OCI-M2 (cell line): ENCODE measurements at regions not wholly inside any gene's neighbourhood (a gene's known extent, or its start where the extent isn't known, plus 50 kb on each side); places are given as distances from the start of the nearest gene placed in this dataset.
"Not testable (repeated sequence)": the region's sequence is repeated elsewhere in the genome, so short reads cannot be mapped to it uniquely, and the experiment has no call there.

Experiments
- DNase-seq: peaks from one replicate; lab custom pipeline; 2025; ENCODE audit not compliant: unreplicated experiment; lab: John Stamatoyannopoulos, UW

GRCh38 chr18:55695091-55695490 is 107.1 kb upstream of the TCF4 start:
- DNase-seq, result no peak

DNA sequence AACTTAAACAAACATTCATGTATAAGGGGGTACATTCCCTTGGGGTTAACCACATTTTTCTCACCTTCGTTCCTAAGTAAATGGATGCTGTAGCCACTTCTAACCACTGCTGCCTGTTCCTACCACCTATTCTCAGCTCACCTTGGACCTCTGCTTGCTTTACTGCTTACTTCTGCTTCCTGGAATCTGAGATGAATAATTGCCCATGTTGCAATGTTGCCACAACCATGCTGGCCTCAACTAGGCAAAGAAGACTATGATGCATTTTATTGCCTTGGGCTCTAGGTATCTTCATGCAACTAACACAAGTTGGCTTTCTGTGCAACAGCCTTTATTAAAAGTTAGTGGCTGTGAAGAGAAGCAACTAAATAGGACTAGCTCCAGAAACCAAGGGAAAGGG is 106.3 kb upstream of the TCF4 start:
- DNase-seq, result no peak

DNA sequence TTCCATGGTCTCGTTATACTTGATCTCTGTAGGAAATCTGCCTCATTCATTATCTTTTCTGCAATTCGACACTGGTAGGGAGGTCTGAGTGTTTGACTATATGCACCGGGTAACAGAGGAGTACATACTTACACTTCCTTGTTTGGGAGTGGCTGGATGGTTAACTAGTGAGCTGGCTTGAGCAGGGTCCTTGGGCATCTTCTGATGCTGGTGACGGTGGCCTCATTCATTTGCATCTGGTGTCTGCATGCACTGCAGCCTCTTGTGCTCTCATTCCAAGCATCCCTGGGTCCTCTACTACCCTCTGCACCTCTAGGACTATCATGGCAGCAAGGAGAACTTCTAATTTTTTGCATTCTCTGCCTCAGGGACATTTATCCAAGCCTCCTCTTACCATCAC is 100.0 kb upstream of the TCF4 start:
- no peak for DNase-seq

GRCh38 chr18:55687106-55687505 is 99.1 kb upstream of the TCF4 start:
- no peak for DNase-seq

- DNase-seq, result no peak
These were observed 97.6 kb upstream of the TCF4 start for GRCh38 chr18:55685638-55686037.

GRCh38 chr18:55672574-55673361 is 84.8 kb upstream of the TCF4 start:
- DNase-seq, result no peak

- no peak for DNase-seq
These were observed 77.5 kb upstream of the TCF4 start for GRCh38 chr18:55665506-55665905.

DNA sequence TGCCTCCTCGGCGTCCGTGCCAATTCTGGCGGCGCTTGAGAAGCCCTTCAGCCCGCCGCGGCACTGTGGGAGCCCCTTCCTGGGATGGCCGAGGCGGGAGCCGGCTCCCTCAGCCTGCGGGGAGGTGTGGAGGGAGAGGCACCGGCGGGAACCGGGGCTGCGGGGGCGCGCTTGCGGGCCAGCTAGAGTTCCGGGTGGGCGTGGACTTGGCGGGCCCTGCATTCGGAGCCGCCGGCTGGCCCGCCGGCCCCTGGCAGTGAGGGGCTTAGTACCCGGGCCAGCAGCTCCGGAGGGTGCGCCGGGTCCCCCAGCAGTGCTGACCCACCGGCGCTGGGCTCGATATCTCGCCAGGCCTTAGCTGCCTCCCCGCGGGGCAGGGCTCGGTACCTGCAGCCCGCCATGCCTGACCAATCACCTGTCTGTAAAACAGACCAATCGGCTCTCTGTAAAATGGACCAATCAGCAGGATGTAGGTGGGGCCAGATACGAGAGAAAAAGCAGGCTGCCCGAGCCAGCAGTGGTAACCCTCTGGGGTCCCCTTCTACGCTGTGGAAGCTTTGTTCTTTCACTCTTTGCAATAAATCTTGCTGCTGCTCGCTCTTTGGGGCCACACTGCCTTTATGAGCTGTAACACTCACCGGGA is 76.9 kb upstream of the TCF4 start:
- not testable (repeated sequence) for DNase-seq

DNA sequence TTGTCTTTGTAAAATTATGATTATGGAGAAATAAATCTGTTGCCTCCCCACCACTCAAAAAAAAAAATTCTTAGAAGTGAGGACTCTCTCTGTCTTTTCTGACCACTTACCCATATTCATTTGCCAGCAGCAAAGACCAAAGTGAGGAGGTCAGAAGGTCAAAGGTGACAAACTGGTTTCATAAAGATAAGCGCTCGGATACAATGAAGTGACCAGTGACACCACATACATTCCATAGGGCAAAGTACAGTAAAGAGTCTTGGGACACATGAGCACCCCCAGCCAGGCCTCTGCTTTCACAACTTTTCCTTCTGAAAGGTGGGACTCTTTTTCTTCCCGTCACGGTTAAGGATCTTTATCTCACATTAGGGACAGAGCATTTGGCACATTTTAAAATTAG is 75.9 kb upstream of the TCF4 start:
- no peak for DNase-seq

GRCh38 chr18:55658598-55658997 is 70.6 kb upstream of the TCF4 start:
- no peak for DNase-seq

- no peak for DNase-seq
These were observed 69.8 kb upstream of the TCF4 start for GRCh38 chr18:55657572-55658331.

DNA sequence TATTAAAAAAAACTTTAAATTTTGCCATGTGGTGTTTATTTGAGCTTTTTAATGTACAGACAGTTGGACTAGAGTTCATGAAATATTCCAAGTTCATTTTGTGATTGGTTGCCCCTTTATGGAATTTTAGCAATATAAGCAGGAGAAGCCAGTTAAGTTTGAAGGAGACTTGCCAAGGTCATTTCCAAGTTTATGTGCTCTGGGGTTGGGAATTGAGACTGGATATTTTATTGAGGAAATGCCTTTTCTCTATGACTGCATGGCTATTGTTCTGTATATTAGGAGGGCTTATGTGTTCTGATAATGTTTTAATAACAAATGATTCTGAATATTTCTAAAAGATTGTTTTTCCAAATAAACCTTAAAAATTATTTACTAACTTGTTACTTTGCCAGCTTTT is 67.0 kb upstream of the TCF4 start:
- DNase-seq, result no peak

DNA sequence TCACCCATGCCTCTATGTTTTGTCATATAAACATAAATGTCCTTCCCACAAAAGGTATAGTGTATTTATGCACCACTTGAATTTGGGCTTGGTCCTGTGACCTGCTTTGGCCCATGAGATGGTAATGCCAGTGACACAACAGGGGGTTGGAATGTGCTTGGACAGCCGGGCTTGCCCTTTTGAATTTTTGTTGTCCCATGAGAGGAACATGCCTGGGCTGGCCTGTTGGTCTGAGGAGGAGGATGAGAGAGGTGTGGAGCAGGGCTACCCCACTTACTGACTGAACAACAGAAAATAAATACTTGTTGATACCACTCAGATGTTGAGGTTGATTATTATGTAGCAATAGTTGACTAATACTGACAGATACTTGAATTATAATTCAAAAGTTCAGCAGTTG is 63.2 kb upstream of the TCF4 start:
- no peak for DNase-seq

- no peak for DNase-seq
These were observed 62.4 kb upstream of the TCF4 start for GRCh38 chr18:55650363-55650870.

- no peak for DNase-seq
These were observed 59.3 kb upstream of the TCF4 start for GRCh38 chr18:55647331-55647730.

DNA sequence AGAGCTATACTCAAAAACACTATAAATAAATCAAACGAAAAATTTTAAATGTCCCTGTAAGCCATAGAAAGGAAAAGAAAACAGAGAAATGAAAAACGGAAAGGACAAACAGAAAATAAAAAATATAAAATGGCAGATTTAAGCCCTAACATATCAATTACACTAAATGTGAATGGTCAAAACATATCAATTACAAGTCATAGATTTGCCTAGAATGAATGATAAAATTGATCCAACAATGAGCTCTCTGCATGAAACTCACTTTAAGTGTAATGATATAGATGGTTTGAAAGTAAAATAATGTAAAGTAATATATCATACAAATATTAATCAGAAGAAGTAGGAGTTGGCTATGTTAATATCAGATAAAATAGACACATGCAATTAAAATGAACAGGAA is 54.2 kb upstream of the TCF4 start:
- no peak for DNase-seq

DNA sequence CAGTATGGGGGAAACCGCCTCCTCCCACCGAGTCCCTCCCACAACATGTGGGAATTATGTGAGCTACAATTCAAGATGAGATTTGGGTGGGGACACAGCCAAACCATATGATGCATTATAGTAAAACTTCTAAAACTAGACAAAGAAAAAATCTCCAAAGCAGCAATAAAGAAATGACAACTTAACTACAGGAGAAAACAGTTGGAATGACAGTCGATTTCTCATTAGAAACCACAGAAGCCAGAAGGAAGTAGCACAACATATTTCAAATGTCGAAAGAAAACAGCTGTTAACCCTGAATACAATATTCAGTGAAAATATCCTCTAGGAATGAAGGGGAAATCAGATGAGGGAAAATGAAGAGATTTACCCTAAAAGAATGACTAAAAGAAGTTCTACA is 53.5 kb upstream of the TCF4 start:
- no peak for DNase-seq
